ENCODE measurements at regions not wholly inside any gene's neighbourhood (a gene's known extent, or its start where the extent isn't known, plus 50 kb on each side); places are given as distances from the start of the nearest gene placed in this dataset.

DNA sequence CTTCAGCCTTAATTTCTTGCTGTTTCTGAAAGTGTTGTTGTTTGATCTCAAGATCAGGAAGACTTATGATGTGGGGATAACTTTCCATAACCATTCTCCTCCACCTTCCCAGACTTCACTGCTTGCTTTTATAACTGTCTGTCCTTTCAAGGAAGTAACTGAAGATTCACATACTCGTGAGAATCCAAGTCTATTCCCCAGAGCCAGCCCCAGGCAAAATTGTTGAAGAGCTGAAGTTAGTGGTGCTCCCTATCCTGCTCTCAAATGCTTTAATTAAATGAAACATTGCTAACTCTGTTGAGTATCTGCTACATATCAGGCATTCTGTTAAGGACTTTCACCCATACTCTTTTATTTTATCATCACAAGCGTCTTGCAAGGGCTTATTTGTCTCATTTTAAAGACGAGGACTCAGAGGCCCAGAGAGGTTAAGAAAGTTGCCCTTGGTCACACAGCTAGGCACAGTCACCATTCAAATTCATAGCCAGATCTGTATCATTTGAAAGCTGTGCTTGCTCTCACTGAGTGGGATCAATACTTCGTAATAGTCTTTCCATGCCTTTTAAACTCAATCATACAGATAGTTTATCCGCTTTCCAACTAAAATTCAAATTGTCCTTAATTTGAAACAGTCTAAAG is 189.8 kb upstream of the TCF4 start:
- Histone ChIP-seq H3K27ac (ENCODE audit: insufficient read depth, low read length) (no peak overlapping the region), H3K9me1 (ENCODE audit: insufficient read depth, low read length) (0 out of 2 replicates have a peak, but pooled peaks cover 3% of the 10 kb centered on the region), H2AK5ac (ENCODE audit: low read depth, low read length) (peak overlapping the region; percentile 17; the same call in 1 of the 2 replicates), H3K9ac (ENCODE audit: low read depth, low read length) (no peak overlapping the region), H3K14ac (replicated peaks; ENCODE audit: low read depth, low read length) (no peak overlapping the region), H4K20me1 (ENCODE audit: insufficient read depth, low read length) (no peaks in the 10 kb centered on the region), H2BK15ac (ENCODE audit: low read depth, low read length) (0 out of 3 replicates have a peak overlapping the region, but pooled peaks have one; percentile 3), H2AK9ac (replicated peaks; ENCODE audit: low read depth, low read length, poor library complexity) (no peak overlapping the region), H3K36me3 (ENCODE audit: control insufficient read depth, insufficient read depth, low read length) (no peaks in the 10 kb centered on the region), H3K4me2 (ENCODE audit: low read depth, low read length) (no peak overlapping the region), H2BK20ac (ENCODE audit: low read depth, low read length) (peak overlapping the region; percentile 62; the same call in 1 of the 2 replicates), H4K91ac (ENCODE audit: insufficient read depth, low read depth, low read length) (no peak overlapping the region; the same call in 1 of the 2 replicates), H3K4ac (ENCODE audit: low read depth, low read length) (peak overlapping the region; percentile 1; the same call in 1 of the 2 replicates), H3K4me1 (ENCODE audit: control insufficient read depth, insufficient read depth, low read length) (no peaks in the 10 kb centered on the region; the same call in 1 of the 2 replicates), H2BK5ac (ENCODE audit: low read depth, low read length, poor library complexity, severe bottlenecking) (no peak overlapping the region), H3K9me3 (ENCODE audit: control insufficient read depth, insufficient read depth, low read length) (no peaks in the 10 kb centered on the region), H3K18ac (ENCODE audit: low read depth, low read length) (peak overlapping the region; percentile 49; the same call in 1 of the 2 replicates), H3K79me1 (ENCODE audit: low read depth in 1 of 2, low read length in 2 of 2) (peaks cover 0 to 15% of the 10 kb centered on the region in 2 experiments; a peak in 1 of 4 replicates), H3K4me3 (ENCODE audit: insufficient read depth, low read depth, low read length) (no peak overlapping the region), H3K27me3 (ENCODE audit: control insufficient read depth, insufficient read depth, low read length) (no peaks in the 10 kb centered on the region), H2BK120ac (ENCODE audit: low read depth, low read length) (peak overlapping the region; percentile 3; the same call in 1 of the 2 replicates), H2AFZ (replicated peaks; ENCODE audit: low read length, poor library complexity) (no peak overlapping the region), H3K56ac (ENCODE audit: extremely low read depth, insufficient read depth, low read length) (no peak overlapping the region), H4K8ac (ENCODE audit: low read depth in 2 of 2, low read length in 2 of 2) (no peak overlapping the region), H3K23ac (ENCODE audit: low read depth, low read length) (no peak overlapping the region), H4K5ac (ENCODE audit: low read depth, low read length) (no peak overlapping the region)
- DNase-seq (no peak), ATAC-seq (ENCODE audit: low read depth) (no peak)
- no peak for TF ChIP-seq NFE2L2 (IDR thresholded peaks at IDR 0.05; ENCODE audit: low read depth, low read length)
- no peak for TF ChIP-seq MAFK (IDR thresholded peaks at IDR 0.05; ENCODE audit: low read depth, low read length)
- TF ChIP-seq CEBPB (IDR thresholded peaks at IDR 0.05; ENCODE audit: low read depth, low read length) = no peak
- TF ChIP-seq FOS (IDR thresholded peaks at IDR 0.05; ENCODE audit: low read depth, low read length) = no peak
- TF ChIP-seq RAD21 (IDR thresholded peaks at IDR 0.05; ENCODE audit: low read length) = no peak
- no peak for TF ChIP-seq CHD1 (IDR thresholded peaks at IDR 0.05; ENCODE audit: low read depth, low read length)
- TF ChIP-seq RFX5 (IDR thresholded peaks at IDR 0.05; ENCODE audit: low read depth, low read length) = no peak
- TF ChIP-seq, protein P1, sequence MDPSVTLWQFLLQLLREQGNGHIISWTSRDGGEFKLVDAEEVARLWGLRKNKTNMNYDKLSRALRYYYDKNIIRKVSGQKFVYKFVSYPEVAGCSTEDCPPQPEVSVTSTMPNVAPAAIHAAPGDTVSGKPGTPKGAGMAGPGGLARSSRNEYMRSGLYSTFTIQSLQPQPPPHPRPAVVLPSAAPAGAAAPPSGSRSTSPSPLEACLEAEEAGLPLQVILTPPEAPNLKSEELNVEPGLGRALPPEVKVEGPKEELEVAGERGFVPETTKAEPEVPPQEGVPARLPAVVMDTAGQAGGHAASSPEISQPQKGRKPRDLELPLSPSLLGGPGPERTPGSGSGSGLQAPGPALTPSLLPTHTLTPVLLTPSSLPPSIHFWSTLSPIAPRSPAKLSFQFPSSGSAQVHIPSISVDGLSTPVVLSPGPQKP (IDR thresholded peaks at IDR 0.05; ENCODE audit: borderline replicate concordance, low read depth, low read length) = no peak
- TF ChIP-seq MAZ (IDR thresholded peaks at IDR 0.05; ENCODE audit: borderline replicate concordance, low read depth, low read length) = no peak
- TF ChIP-seq RCOR1 (IDR thresholded peaks at IDR 0.05; ENCODE audit: insufficient replicate concordance, low read length) = no peak
- TF ChIP-seq MXI1 (IDR thresholded peaks at IDR 0.05; ENCODE audit: borderline replicate concordance, low read depth, low read length) = no peak
- TF ChIP-seq SMC3 (IDR thresholded peaks at IDR 0.05; ENCODE audit: low read depth, low read length) = no peak
- TF ChIP-seq, protein P2, sequence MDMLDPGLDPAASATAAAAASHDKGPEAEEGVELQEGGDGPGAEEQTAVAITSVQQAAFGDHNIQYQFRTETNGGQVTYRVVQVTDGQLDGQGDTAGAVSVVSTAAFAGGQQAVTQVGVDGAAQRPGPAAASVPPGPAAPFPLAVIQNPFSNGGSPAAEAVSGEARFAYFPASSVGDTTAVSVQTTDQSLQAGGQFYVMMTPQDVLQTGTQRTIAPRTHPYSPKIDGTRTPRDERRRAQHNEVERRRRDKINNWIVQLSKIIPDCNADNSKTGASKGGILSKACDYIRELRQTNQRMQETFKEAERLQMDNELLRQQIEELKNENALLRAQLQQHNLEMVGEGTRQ (IDR thresholded peaks at IDR 0.05; ENCODE audit: low read depth, low read length) = no peak
- TF ChIP-seq, protein P3, sequence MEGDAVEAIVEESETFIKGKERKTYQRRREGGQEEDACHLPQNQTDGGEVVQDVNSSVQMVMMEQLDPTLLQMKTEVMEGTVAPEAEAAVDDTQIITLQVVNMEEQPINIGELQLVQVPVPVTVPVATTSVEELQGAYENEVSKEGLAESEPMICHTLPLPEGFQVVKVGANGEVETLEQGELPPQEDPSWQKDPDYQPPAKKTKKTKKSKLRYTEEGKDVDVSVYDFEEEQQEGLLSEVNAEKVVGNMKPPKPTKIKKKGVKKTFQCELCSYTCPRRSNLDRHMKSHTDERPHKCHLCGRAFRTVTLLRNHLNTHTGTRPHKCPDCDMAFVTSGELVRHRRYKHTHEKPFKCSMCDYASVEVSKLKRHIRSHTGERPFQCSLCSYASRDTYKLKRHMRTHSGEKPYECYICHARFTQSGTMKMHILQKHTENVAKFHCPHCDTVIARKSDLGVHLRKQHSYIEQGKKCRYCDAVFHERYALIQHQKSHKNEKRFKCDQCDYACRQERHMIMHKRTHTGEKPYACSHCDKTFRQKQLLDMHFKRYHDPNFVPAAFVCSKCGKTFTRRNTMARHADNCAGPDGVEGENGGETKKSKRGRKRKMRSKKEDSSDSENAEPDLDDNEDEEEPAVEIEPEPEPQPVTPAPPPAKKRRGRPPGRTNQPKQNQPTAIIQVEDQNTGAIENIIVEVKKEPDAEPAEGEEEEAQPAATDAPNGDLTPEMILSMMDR (conservative IDR thresholded peaks at IDR 0.05; ENCODE audit: low read depth, low read length) = no peak
- WGBS, 2 experiments (ENCODE audit: extremely low coverage in 2 of 2, insufficient read length in 1 of 2) = no CpG with 5 or more reads among the region's 5 CpGs
- ChIA-PET CTCF (interaction anchor here (1.6 kb wide), 1 partner anchor 543 kb away, joined by 5 read pairs; no protein-coding TSS in a partner anchor), POLR2A (ENCODE audit: unreplicated experiment) (no interaction called here)
- dilution Hi-C loops (cut with HindIII; ENCODE audit: low sequenced_read_pairs, unreplicated experiment) (no loop called here), intact Hi-C loops (cut with micrococcal nuclease) (no loop called here), in situ Hi-C loops (cut with MboI; ENCODE audit: low sequenced_read_pairs) (loop anchor here (10.0 kb wide), 1 partner anchor 183 kb away; no protein-coding TSS in a partner anchor)
- no TSS peak for BruUV-seq (replicated peaks)

Data from IMR-90 (cell line).